Gastrocnemius medialis (tissue), 4 donors: ENCODE measurements at regions not wholly inside any gene's neighbourhood (a gene's known extent, or its start where the extent isn't known, plus 50 kb on each side); places are given as distances from the start of the nearest gene placed in this dataset.

Source experiments
- ATAC-seq, 2 donors: fragments of 150-250 bp; one replicate each; pipeline ENCODE4 v1.9.1; 2016
- DNase-seq, 2 donors: peaks; one replicate each; pipeline ENCODE4 v3.0.0-alpha.2; 2019
- H3K27ac ChIP-seq, 4 donors: fragments of 200-600 bp; sonication (generic); 1 replicate in 1 of 4; 2 replicates in 3 of 4; pipeline ENCODE4 v1.5.1; 2016 to 2018; ENCODE audit warnings: mild to moderate bottlenecking in 2 of 4, moderate library complexity in 1 of 4
- H3K27me3 ChIP-seq, 3 donors: fragments of 200-600 bp; sonication (generic) in 2 of 3; 1 replicate in 1 of 3; 2 replicates in 2 of 3; pipeline versions ENCODE4 v1.5.1 to v1.6.0; 2016 to 2019; ENCODE audit warnings: mild to moderate bottlenecking in 1 of 3, moderate library complexity in 1 of 3
- H3K36me3 ChIP-seq, 2 donors: fragments of 200-600 bp; sonication (generic) in 1 of 2; one replicate each; pipeline ENCODE4 v1.5.1; 2017 to 2018
- H3K4me1 ChIP-seq, 2 donors: fragments of 200-600 bp; sonication (generic) in 1 of 2; one replicate each; pipeline ENCODE4 v1.5.1; 2016 to 2017; ENCODE audit warnings: mild to moderate bottlenecking in 2 of 2
- H3K4me3 ChIP-seq, 4 donors: fragments of 200-600 bp; sonication (generic) in 3 of 4; 1 replicate in 1 of 4; 2 replicates in 3 of 4; pipeline ENCODE4 v1.5.1; 2016 to 2019; ENCODE audit warnings: mild to moderate bottlenecking in 2 of 4
- H3K9me3 ChIP-seq, 3 donors: fragments of 200-600 bp; sonication (generic) in 2 of 3; 1 replicate in 1 of 3; 2 replicates in 2 of 3; pipeline ENCODE4 v1.5.1; 2016 to 2019
- CTCF ChIP-seq, 5 experiments: fragments of 450-650 bp in 3 of 5; fragments of 200-600 bp in 2 of 5; sonication (generic) in 2 of 5; IDR thresholded peaks in 4 of 5; conservative IDR thresholded peaks in 1 of 5; 1 replicate in 4 of 5; 2 replicates in 1 of 5; pipeline ENCODE4 v1.5.1; 2016 to 2019; ENCODE audit warnings: antibody characterized with exemption in 5 of 5, mild to moderate bottlenecking in 3 of 5, moderate library complexity in 3 of 5
- POLR2A ChIP-seq, 2 donors: fragments of 450-650 bp; IDR thresholded peaks; one replicate each; pipeline ENCODE4 v1.6.1; 2017; ENCODE audit warnings: antibody characterized with exemption in 2 of 2, mild to moderate bottlenecking in 2 of 2, moderate library complexity in 2 of 2
- in situ Hi-C, 4 donors: fragments of 200-750 bp; cut with MboI; loops; one replicate each; pipeline versions ENCODE4 v1.15.0 to v1.8.0; 2017; ENCODE audit warnings: low sequenced_read_pairs in 4 of 4
- intact Hi-C: fragments of 100-400 bp; cut with DNase I; formaldehyde crosslinking; loops from one replicate; pipeline ENCODE4 v1.15.1; 2023; ENCODE audit warnings: low total_unique reads

GRCh38 chr2:16198166-16198912, 258.0 kb downstream of the MYCN start:
- no peak for DNase-seq
- in situ Hi-C loops (no loop called here), intact Hi-C loops (no loop called here)
- no peaks in the 10 kb centered on the region for H3K9me3 ChIP-seq
- ATAC-seq: no peak
- no peaks in the 10 kb centered on the region for H3K27me3 ChIP-seq
- no peak overlapping the region for H3K4me3 ChIP-seq
- no peaks in the 10 kb centered on the region for H3K4me1 ChIP-seq
- no peaks in the 10 kb centered on the region for H3K36me3 ChIP-seq
- TF ChIP-seq POLR2A (IDR thresholded peaks at IDR 0.05): no peak
- no peak for TF ChIP-seq CTCF (IDR thresholded peaks at IDR 0.05 in 4 of 5, conservative IDR thresholded peaks at IDR 0.05 in 1 of 5)
- no peak overlapping the region for H3K27ac ChIP-seq

GRCh38 chr2:16197504-16198147, 257.3 kb downstream of the MYCN start:
- TF ChIP-seq CTCF (IDR thresholded peaks at IDR 0.05 in 4 of 5, conservative IDR thresholded peaks at IDR 0.05 in 1 of 5): no peak
- no peak for TF ChIP-seq POLR2A (IDR thresholded peaks at IDR 0.05)
- Histone ChIP-seq H3K27me3 (no peaks in the 10 kb centered on the region), H3K9me3 (no peaks in the 10 kb centered on the region), H3K27ac (no peak overlapping the region), H3K36me3 (no peaks in the 10 kb centered on the region), H3K4me3 (no peak overlapping the region), H3K4me1 (no peaks in the 10 kb centered on the region)
- intact Hi-C loops (no loop called here), in situ Hi-C loops (no loop called here)
- no peak for ATAC-seq
- no peak for DNase-seq

- no peak for TF ChIP-seq POLR2A (IDR thresholded peaks at IDR 0.05)
- TF ChIP-seq CTCF (IDR thresholded peaks at IDR 0.05 in 4 of 5, conservative IDR thresholded peaks at IDR 0.05 in 1 of 5): no peak
- in situ Hi-C loops: no loop called here
- intact Hi-C loops: no loop called here
Measured at GRCh38 chr2:16196687-16197503, 256.5 kb downstream of the MYCN start.

GRCh38 chr2:16195681-16196070, 255.3 kb downstream of the MYCN start:
- intact Hi-C loops (no loop called here), in situ Hi-C loops (no loop called here)
- no peaks in the 10 kb centered on the region for H3K9me3 ChIP-seq
- no peak overlapping the region for H3K27ac ChIP-seq
- no peaks in the 10 kb centered on the region for H3K4me1 ChIP-seq
- no peak for TF ChIP-seq POLR2A (IDR thresholded peaks at IDR 0.05)
- TF ChIP-seq CTCF (IDR thresholded peaks at IDR 0.05 in 4 of 5, conservative IDR thresholded peaks at IDR 0.05 in 1 of 5): no peak
- no peak for DNase-seq
- H3K4me3 ChIP-seq: no peak overlapping the region
- H3K27me3 ChIP-seq: no peaks in the 10 kb centered on the region
- H3K36me3 ChIP-seq: no peaks in the 10 kb centered on the region
- no peak for ATAC-seq

More at GRCh38 chr2:16196687-16197503, 256.5 kb downstream of the MYCN start:
- ATAC-seq (no peak), DNase-seq (no peak)
- H3K4me3 ChIP-seq: no peak overlapping the region
- no peaks in the 10 kb centered on the region for H3K9me3 ChIP-seq
- H3K4me1 ChIP-seq: no peaks in the 10 kb centered on the region
- H3K36me3 ChIP-seq: no peaks in the 10 kb centered on the region
- H3K27ac ChIP-seq: no peak overlapping the region
- H3K27me3 ChIP-seq: no peaks in the 10 kb centered on the region
